HEK293 (cell line): ENCODE measurements at regions not wholly inside any gene's neighbourhood (a gene's known extent, or its start where the extent isn't known, plus 50 kb on each side); places are given as distances from the start of the nearest gene placed in this dataset.

Experiments
- MYNN ChIP-seq: fragments of 450-650 bp; formaldehyde crosslinking; IDR thresholded peaks from 2 replicates; pipeline ENCODE4 v1.5.1; 2016; ENCODE audit warnings: missing biosample characterization, missing genetic modification characterization, borderline replicate concordance
- SP3 ChIP-seq: fragments of 450-650 bp; formaldehyde crosslinking; IDR thresholded peaks from 2 replicates; pipeline ENCODE4 v1.5.1; 2016; ENCODE audit warnings: missing biosample characterization, missing genetic modification characterization
- YY1 ChIP-seq: fragments of 450-650 bp; formaldehyde crosslinking; IDR thresholded peaks from 2 replicates; pipeline ENCODE4 v1.5.1; 2018; ENCODE audit warnings: missing biosample characterization, missing genetic modification characterization
- ZBTB21 ChIP-seq: fragments of 450-650 bp; formaldehyde crosslinking; IDR thresholded peaks from 2 replicates; pipeline ENCODE4 v1.5.1; 2017; ENCODE audit warnings: missing biosample characterization, missing genetic modification characterization
- ZNF121 ChIP-seq: fragments of 450-650 bp; formaldehyde crosslinking; IDR thresholded peaks from 2 replicates; pipeline ENCODE4 v1.5.1; 2016; ENCODE audit warnings: missing biosample characterization, missing genetic modification characterization
- ZNF202 ChIP-seq: fragments of 450-650 bp; formaldehyde crosslinking; IDR thresholded peaks from 2 replicates; pipeline ENCODE4 v1.5.1; 2016; ENCODE audit warnings: missing biosample characterization, missing genetic modification characterization, borderline replicate concordance
- ZNF239 ChIP-seq: fragments of 450-650 bp; formaldehyde crosslinking; IDR thresholded peaks from 2 replicates; pipeline ENCODE4 v1.5.1; 2016; ENCODE audit warnings: missing biosample characterization, missing genetic modification characterization
- TF ChIP-seq, protein P1 (sequence below): fragments of 450-650 bp; formaldehyde crosslinking; IDR thresholded peaks from 2 replicates; pipeline ENCODE4 v1.5.1; 2016; ENCODE audit warnings: missing biosample characterization, missing genetic modification characterization
- TF ChIP-seq, protein P2 (sequence below): fragments of 450-650 bp; formaldehyde crosslinking; IDR thresholded peaks from 2 replicates; pipeline ENCODE4 v1.5.1; 2016; ENCODE audit warnings: missing biosample characterization, missing genetic modification characterization
- TF ChIP-seq, protein P3 (sequence below): IDR thresholded peaks from 2 replicates; pipeline ENCODE4 v1.6.1; 2011; ENCODE audit warnings: mild to moderate bottlenecking, low read depth, low read length, borderline replicate concordance

DNA sequence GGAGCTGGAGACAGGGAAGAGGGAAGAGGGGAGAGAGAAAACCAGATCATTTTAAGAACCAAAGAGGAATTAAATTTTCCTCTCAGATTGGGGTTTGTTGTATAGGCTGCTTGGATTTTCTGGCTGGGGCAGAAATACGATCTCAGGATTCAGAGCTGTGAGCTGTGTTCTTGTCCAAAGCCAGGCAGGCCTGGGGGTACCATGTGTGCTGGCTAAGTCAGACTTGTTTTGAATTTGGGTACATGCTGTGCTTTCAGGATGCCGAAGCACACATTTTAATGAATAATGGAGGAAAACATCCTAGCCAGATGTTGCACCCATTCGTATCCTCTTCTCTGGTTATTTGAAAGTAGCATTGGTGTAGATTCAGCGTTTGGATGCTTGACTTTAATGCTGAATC is 170.3 kb upstream of the PODXL start:
- TF ChIP-seq, protein P1, sequence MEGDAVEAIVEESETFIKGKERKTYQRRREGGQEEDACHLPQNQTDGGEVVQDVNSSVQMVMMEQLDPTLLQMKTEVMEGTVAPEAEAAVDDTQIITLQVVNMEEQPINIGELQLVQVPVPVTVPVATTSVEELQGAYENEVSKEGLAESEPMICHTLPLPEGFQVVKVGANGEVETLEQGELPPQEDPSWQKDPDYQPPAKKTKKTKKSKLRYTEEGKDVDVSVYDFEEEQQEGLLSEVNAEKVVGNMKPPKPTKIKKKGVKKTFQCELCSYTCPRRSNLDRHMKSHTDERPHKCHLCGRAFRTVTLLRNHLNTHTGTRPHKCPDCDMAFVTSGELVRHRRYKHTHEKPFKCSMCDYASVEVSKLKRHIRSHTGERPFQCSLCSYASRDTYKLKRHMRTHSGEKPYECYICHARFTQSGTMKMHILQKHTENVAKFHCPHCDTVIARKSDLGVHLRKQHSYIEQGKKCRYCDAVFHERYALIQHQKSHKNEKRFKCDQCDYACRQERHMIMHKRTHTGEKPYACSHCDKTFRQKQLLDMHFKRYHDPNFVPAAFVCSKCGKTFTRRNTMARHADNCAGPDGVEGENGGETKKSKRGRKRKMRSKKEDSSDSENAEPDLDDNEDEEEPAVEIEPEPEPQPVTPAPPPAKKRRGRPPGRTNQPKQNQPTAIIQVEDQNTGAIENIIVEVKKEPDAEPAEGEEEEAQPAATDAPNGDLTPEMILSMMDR (tag by site-specific recombination) = no peak
- TF ChIP-seq ZNF121 (tag by site-specific recombination) = no peak
- no peak for TF ChIP-seq ZNF239 (tag by site-specific recombination)
- no peak for TF ChIP-seq ZBTB21 (tag by site-specific recombination)
- TF ChIP-seq, protein P2, sequence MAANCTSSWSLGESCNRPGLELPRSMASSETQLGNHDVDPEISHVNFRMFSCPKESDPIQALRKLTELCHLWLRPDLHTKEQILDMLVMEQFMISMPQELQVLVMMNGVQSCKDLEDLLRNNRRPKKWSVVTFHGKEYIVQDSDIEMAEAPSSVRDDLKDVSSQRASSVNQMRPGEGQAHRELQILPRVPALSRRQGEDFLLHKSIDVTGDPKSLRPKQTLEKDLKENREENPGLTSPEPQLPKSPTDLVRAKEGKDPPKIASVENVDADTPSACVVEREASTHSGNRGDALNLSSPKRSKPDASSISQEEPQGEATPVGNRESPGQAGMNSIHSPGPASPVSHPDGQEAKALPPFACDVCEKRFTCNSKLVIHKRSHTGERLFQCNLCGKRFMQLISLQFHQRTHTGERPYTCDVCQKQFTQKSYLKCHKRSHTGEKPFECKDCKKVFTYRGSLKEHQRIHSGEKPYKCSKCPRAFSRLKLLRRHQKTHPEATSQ (tag by site-specific recombination) = no peak
- no peak for TF ChIP-seq ZNF202 (tag by site-specific recombination)
- TF ChIP-seq, protein P3, sequence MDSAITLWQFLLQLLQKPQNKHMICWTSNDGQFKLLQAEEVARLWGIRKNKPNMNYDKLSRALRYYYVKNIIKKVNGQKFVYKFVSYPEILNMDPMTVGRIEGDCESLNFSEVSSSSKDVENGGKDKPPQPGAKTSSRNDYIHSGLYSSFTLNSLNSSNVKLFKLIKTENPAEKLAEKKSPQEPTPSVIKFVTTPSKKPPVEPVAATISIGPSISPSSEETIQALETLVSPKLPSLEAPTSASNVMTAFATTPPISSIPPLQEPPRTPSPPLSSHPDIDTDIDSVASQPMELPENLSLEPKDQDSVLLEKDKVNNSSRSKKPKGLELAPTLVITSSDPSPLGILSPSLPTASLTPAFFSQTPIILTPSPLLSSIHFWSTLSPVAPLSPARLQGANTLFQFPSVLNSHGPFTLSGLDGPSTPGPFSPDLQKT = no peak
- TF ChIP-seq MYNN (tag by site-specific recombination) = no peak
- TF ChIP-seq SP3 (tag by site-specific recombination) = no peak
- TF ChIP-seq YY1 = no peak
